Glomerular visceral epithelial cell (primary cell): ENCODE measurements at regions not wholly inside any gene's neighbourhood (a gene's known extent, or its start where the extent isn't known, plus 50 kb on each side); places are given as distances from the start of the nearest gene placed in this dataset.
"Not testable (repeated sequence)": the region's sequence is repeated elsewhere in the genome, so short reads cannot be mapped to it uniquely, and the experiment has no call there.

Experiments
- DNase-seq: peaks from one replicate; pipeline ENCODE4 v3.0.0-alpha.2; 2016; ENCODE audit errors: extremely low spot score

DNA sequence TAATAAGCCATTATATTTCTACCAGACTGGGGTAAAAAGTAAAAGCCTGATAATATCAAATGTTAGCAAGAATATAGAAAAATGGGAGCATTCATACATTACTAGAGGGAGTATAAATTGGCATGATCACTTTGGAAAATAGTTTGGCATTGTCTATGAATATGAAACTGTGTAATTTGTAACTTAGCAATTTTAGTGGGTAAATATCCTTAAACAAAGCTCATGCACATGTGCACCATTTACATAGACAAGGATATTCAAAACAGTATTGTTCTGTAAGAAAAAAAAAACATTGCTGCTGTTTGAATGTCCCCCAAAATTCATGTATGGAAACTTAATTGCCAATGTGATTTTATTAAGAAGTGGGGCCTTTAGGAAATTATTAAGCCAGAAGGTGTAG, 166.4 kb upstream of the SLC27A6 start:
- no peak for DNase-seq

DNA sequence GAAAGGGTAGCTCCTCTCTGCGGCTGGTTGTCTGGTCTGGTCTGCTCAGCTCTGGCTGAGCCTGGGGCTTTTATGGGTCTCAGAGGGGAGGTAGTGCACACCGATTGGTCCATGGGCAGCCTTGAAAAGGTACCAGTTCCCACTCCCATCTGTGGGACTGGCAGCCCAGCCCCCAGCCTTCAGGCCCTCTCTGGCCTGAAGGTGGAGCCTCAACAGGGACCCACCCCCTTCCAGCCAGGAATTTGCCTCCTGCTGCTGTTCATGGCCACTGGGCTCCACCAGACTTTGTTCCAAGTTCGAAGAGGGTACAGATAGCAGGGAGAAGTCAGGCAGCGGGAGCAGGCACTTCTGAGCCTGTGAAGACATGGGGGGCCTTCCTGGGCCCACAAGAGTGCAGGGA, 165.3 kb upstream of the SLC27A6 start:
- DNase-seq = no peak

DNA sequence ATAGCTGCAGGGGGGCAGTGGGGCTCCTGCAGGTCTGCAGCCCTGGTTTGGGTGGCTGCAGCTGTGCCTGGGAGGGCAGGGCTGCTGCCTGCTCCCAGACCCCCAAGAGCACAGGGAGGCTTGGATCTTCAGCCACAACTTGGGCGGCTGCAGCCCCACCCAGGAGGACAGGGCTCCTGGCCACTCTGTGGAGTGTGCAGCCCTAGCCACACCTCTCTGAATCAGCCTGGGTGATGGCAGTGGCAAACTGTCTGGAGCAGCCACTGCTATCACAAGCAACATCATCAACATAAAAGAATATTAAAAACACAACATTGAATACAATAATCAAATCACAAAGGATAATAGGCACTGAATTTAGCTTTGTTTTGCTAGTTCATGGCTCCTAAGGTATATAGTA, 164.9 kb upstream of the SLC27A6 start:
- DNase-seq = no peak

DNA sequence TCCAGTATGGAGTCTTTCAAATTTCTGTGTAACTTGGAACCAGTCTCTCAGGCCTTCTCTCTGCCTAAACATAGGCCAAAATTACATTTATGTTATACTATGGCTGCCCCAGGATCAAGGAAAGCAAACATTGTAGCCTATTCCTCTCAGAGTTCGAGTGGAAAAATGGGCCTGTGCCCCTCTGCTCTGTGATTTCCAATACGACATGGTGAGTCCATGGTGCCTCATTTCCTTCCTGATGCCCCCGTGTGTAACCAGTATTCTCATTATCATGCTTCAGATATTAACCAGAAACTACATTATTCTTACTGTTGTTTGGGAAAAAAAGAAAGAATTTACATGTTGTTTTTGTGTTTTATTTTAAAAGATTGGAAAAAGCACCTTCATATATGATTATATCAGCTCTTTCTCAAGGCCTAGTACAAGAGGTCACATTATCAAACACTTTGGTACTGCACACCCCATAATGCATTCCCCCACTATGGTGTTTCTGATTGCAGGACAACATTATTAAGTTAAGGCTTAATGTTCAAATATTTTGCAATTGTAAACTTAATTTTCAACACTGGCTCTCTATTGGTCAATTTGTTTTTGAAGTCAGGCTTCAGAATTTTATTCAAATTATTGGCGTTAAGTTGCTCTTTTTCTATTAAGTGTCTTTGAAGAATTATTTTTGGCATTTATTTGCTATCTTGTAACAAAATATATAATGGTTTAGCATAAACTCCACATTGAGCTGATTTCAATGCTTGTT, 151.8 kb upstream of the SLC27A6 start:
- no peak for DNase-seq

DNA sequence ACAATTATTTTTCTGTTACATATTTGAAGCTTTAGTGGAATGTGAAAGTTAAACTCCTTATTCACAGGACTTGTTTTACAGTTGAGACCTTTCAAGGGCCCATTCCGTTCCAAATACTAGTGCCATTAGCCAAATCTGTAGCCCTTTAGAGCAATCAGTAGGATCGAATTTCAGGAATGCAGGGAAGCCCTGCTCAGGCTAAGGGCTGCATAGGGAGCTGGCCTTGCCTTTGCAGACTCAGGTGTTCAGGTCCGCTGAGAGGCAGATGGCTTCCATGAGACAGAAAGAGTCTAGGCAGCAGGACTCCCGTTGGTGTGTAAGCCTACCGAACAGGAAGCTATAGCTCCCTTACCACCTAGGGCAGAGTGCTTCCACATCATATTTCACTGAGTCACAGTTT, 150.1 kb upstream of the SLC27A6 start:
- DNase-seq = no peak

DNA sequence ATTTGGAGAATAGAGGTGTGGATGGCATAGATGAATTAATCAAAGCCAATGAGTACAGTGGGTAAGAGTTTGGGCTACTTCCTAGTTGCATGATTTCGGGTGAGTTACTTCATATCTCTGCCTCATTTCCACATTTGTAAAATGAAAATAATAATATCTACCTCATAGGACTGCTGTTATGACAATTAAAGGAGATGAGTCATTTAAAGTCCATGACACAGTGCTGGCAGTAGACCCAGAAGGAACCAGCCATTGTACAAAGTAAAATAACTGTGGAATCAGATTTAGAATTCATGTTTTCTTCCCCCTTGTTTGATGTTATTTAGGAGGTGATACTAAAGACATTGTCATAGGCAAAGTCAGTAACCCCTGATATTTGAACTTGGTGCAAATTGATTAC, 139.5 kb upstream of the SLC27A6 start:
- no peak for DNase-seq

DNA sequence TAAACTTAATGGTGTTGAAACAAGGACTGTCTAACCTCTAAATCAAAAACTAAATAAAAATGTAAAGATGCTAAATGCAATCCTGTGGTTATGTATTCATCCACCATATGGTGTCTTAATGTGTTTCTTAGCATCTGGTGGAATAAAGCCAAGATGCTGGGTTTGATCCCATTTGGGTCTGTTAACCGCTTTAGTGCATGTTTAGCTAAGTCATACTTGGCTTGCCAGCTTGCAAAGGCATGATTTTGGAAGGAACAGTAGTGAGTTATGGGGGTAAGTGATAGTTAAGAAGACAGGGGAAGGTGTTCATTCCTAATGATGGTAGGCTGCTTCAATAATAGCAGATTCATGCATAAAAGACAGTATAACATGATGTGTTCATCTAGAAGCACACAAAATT, 139.0 kb upstream of the SLC27A6 start:
- no peak for DNase-seq

DNA sequence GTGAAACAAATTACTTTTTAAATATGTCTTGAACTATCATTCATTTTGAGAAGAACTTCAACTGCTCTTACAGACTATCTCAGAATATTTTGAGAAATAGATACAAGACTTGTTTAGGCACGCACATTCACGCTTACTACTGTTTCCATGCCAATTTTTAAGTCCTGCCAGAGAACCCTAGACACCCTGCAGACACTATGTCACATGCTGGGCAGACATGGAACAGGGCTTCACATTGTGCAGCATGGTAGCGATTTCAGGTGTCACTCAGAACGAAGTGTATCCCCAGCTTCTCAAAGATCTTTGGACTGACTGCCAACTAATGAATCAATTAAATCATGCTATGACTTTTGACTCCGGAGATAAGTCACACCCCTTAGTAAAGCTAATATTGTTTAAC, 128.7 kb upstream of the SLC27A6 start:
- no peak for DNase-seq

DNA sequence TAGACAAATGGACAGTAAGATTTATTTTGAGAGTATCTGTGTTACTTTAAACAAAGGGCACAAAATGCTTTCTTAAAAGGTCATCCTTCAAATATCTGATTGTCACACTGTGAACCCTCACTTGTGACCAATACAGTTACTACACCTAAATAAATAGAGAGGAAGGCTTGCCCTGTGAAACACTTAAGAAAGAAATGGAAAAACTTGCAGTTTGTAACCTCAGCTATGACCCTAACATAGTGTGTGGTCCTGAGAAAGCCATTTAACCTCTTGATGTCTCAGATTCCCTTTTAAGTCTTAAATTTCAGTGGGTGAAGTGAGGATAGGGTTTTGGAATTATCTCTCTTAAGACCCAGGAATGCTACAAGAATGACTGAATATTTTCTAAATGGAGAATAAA, 126.7 kb upstream of the SLC27A6 start:
- no peak for DNase-seq

DNA sequence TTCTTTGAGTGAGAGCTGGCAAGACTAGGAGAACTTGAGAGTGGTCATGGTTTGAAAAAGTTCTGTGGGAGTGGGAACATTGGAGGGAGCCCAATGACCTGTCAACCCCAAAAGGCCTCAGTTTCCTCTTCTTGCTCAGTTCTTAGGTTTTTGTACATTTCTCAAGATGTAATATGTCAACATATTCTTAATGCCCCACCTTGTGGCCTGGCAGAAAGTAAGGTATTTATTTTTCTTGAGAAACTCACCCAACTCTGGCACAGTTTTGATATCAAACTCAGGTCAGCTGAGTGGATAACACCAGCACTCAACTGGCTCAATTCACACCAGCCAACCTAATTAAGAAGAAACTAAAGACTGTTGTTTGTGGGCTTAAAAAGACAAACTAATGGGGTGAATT, 123.0 kb upstream of the SLC27A6 start:
- DNase-seq = no peak

DNA sequence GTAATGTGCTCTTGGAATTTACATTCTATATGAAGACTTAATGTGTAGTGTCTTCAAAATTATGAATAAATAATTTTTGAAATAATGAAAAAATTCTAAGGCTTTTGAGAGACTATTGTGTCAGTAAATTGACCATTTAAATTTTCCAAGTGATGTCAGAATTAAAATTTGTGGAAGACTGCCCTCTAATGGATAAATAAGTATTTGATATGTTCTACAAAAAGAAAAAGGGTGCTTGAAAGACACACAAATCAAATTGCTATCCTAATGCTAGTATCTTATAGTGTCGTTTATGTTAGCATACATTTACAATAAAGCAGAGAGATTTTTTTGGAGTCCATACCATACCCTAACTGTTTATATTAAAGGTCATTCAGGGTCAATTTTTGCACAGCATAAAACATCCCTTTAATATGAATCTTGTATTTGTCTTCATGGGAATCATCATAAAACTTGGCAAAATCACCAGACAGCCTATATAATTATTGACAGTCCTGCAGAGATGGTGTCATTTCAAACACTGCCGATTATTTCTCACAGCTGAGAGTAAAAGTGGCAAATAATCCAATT, 120.8 kb upstream of the SLC27A6 start:
- DNase-seq = peak; percentile 25

DNA sequence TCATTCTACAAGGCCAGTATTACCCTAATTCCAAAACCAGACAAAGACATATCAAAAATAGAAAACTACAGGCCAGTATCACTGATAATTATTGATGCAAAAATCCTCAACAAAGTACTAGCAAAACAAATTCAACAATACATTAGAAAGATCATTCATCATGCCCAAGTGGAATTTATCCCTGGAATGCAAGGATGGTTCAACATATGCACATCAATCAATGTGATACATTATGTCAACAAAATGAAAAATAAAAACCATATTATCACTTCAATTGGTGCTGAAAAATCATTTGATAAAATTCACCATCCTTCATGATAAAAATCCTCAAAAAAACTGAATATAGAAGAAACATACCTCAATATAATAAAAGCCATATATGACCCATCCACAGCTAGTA, 115.2 kb upstream of the SLC27A6 start:
- DNase-seq = no peak

DNA sequence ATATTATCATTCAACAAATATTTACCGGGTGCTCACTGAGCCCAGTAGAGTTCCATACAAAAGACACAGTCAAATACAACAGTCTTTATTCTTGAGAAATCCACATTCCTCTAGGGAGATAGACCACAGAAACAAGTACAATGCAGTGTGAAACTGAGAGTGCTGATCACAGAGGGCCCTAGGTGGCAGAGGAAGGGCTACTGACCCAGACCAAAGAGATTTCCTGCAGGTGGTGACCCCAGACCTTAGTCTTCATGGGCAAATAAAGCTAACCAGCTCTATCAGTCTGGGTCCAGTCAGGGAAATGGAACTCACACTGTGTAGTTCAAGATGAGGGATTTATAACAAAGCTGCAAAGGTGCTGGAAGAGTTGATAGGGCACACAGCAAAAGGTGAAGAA, 110.4 kb upstream of the SLC27A6 start:
- DNase-seq = no peak

DNA sequence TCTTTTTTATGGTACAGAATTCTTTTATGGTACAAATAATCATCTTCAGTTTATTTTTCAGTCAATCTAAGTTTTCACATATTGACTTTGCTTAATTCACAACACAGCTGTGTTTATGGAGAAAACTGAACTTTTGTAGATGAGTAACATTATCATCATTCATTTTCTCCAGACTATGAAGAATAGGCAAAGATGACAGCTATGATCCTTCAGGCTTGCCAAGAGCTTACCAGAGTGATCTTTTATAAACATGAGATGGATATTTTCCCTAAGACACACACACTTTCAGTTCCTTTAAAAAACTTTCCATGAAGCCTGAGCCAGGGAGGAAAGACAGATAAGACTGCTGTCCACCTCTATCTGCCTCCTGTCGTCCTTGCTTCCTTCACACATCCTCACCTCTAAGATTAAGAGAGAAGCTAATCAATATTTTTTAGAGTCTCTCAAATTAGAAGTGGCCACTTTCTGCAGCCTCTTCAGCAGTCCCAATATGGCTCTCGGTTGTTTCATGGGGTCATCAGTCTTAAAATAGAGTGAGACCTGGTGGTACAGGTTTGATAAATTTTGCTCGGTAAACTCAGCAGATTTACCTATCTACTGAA, 108.1 kb upstream of the SLC27A6 start:
- DNase-seq = no peak

DNA sequence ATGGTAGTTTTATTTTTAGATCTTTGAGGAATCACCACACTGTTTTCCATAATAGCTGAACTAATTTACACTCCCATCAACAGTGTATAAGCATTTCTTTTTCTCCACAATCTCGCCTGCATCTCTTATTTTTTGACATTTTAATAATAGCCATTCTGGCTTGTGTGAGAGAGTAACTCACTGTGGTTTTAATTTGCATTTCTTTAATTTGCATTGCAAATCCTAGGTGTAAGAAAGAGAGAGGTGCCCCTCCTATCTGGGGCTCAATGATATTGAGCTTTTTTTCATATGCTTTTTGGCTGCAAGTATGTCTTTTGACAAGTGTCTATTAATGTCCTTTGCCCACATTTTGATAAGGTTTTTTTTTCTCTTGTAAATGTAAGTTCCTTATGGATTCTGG, 106.3 kb upstream of the SLC27A6 start:
- no peak for DNase-seq

DNA sequence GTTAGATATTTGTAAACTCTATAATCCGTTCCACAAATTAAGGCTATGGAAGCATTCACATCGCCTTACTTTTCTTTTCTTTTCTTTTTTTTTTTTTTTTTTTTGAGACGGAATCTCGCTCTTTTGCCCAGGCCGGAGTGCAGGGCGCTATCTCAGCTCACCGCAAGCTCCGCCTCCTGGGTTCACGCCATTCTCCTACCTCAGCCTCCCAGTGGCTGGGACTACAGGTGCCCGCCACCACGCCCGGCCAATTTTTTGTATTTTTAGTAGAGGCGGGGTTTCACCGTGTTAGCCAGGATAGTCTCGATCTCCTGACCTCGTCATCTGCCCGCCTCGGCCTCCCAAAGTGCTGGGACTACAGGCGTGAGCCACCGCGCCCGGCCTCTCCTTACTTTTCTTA, 104.1 kb upstream of the SLC27A6 start:
- not testable (repeated sequence) for DNase-seq

DNA sequence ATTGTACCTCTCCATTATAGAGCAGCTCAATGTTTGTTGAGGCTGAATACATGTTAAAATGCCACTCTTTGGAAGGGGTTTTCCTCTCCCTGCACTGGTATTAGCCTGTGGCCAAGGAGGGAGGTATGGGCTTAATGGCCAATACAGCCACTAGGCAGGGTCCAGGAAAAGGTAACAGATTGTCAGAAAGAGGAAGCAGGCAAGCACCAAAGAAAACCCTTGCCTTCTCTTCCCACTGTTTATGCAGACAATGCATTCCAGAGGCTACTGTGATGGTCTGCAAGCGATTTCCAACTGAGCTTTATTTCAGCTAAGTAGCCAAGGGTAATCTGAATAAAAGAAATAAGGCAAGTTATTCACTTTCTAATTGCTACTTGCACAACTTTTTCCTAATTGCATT, 95.3 kb upstream of the SLC27A6 start:
- DNase-seq = no peak

DNA sequence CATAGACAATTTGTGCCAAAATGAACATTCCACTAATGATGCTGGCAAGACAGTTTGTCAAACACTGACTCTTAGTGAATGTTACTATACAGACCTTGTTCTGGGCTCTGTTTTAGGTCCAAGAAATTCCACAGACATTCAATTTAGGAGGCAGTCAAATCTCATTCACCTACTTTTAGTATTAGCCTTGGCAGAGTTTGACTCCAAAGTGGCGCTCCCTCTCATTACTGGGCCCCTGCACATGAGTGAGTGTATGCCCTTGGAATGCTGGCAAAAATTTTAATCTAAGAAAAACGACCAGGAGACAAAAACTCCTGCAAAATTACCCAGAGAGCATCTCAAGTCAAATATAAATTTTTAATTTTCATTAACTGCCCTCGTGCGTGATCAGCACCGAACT, 94.9 kb upstream of the SLC27A6 start:
- DNase-seq = no peak

DNA sequence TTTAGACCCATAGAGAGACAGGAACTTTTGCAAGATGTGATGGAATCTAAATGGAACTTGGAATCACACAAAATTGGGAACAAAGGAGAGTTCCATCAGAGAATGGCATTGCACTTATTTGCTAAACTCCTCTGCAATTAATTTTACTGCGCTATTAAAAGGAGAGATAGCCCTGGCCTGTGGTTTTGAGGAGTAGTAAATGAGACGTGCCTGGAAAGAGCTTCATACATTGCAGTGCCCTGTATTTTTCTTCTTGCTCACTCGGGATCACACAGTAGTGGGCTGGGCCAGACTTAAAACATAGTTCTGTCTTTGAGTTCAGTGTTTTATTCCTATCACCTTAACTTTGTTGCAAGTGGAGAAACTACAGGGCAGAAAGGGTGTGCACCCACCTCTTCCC, 94.4 kb upstream of the SLC27A6 start:
- DNase-seq = no peak

DNA sequence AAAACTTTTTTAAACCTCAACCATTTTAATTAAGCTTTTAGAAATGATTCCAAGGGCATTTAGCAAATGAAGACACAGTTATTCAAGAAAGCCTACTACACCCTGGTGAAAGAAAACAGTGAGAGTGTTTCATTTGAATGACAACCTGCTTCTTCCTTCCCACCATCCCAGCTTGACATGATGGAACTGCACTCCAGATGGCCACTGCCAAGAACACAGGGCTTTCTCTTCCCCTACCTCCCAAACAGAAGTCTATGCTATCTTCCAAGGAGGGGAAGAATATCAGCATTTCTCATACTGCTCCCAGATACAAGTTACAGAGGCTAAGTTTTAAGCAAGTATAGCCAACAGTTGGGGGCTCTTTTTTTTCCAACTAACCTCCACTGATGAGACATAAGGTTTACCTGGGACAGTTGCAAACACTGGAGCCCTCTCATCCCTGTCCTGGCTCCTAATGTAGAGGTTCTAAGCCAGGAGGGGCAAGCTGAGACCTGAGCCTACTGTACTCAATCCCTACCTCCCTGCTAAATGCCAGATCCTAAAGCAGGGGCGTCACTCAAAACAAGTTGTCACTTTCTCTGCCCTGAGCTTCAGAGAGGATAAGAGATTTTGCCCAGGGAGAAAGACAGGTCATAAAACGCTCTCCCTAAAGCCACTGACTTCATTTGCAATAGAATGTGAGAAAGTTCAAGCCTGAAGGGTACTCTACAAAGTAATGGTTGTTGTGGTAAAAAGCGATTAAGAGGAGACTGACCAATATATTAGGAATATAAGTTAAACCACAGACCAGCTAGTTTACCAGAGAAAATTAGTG, 88.5 kb upstream of the SLC27A6 start:
- no peak for DNase-seq

DNA sequence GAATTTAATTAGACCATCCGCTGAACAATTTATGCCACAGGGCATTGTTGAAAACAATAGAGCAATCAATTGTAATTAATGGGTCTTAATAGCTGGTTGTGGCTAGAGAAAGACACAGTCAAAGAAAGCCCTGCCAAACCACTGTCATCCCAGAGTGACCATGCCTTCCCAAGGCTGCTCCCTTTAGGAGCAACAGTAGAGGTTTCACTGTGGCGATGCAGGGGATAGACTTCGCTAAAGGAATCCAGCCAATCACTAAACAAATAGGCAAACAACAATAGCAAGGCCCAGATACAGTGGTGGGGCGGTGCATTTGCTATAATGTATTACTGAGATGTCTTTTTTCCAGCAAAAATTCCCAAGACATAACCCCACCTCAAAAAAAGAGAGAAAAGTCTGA, 87.8 kb upstream of the SLC27A6 start:
- DNase-seq = no peak

DNA sequence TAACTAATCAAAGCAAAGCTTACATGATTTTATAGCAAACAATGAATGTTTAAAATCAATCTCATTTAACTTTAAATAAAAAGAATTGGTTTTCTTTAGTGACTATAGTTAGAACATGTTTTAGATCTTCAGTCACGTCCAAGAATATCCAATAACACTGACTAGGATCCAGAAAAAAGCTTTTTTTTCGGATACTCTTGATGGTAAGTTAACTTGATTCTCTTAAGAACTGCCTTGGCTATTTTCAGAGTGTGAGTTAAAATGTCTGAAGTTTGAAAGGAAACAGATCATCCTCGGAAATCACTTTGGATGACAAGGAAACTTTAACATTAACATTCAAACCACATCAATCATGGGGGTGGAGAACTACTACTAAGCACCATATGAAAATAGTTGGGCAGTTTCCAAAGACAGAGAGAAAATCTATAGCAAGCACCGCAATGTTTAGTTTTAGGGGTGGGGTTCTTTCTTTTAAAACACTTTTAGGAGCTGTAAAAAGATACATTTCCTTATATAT, 83.7 kb upstream of the SLC27A6 start:
- DNase-seq = no peak
